HG03280 (cell line): ENCODE measurements at regions not wholly inside any gene's neighbourhood (a gene's known extent, or its start where the extent isn't known, plus 50 kb on each side); places are given as distances from the start of the nearest gene placed in this dataset.

ENCODE experiments used
- ATAC-seq: cut with Tn5 transposase; IDR thresholded peaks from one replicate; pipeline ENCODE4 v1.9.1; 2021; ENCODE audit warnings: mild to moderate bottlenecking, moderate library complexity; ENCODE audit not compliant: unreplicated experiment

GRCh38 chr2:221142341-221142740, 429.8 kb downstream of the EPHA4 start:
- ATAC-seq: no peak

GRCh38 chr2:221143231-221143630, 428.9 kb downstream of the EPHA4 start:
- ATAC-seq: no peak

DNA sequence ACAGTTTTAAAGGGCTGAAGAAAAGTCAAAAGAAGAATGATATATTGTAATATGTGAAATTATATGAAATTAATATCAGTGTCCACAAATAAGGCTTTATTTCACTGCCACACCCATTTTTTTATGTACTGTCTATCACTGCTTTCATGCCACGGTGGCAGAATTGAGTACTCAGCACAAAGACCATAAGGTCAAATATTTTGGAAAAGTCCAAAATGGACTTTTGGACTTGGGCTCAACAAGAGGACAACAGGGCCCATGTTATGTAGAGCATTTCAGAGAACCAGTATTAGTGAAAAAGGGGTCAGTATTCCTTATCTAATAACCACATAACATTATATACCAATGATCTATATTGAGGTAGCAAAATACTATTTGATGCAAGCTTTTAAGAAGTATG, 427.2 kb downstream of the EPHA4 start:
- no peak for ATAC-seq

DNA sequence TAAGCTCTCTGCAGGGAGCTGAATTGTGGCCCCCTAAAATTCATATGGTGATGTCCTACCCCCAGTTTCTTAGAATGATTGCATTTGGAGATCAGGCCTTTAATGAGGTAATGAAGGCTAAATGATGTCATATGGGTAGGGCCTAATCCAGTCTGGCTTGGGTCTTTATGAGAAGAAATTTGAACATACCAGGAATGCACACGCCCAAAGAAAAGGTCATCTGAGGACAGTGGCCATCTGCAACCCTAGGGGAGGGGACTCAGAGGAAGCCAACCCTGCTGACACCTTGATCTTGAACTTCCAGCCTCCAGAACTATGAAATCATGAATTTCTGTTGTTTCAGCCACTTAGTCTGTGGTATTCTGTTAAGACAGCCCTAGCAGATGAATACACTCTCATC, 426.7 kb downstream of the EPHA4 start:
- no peak for ATAC-seq

DNA sequence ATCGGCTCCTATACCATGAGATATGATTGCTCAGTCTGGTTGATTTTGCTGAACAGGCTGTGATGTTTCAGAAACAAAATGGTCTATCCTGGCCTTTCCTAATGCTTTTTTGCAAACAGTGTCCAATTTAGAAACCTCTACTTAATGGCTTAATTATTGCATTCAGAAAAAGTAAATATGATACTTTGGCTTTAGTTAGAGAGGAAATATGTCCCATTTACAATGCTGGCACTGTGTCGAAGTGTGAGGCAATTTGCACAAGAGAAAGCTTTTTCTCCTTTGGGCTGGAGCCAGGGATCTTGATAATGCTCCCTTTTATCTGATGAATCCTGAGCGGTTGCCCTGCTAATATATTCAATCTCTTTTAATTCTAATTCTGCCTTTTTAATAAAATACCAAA, 418.9 kb downstream of the EPHA4 start:
- no peak for ATAC-seq

DNA sequence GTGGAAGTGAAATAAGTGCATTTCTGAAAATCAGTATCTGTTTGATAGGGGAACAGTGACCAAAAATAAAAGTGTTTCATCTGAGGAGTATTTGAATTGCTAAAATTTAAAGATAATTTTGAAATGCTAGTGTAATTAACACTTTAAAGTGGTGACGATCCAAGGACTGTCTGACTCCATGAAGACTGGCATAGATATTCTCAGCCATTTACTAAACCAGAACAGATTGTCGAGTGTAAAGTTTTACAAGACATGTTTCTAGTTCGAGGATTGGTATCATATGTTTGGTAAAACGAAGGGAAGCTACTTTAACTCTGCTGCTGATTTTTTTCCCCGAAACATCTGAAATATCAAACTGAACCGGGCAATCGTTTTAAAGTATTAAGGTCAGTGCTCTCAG, 417.9 kb downstream of the EPHA4 start:
- no peak for ATAC-seq

DNA sequence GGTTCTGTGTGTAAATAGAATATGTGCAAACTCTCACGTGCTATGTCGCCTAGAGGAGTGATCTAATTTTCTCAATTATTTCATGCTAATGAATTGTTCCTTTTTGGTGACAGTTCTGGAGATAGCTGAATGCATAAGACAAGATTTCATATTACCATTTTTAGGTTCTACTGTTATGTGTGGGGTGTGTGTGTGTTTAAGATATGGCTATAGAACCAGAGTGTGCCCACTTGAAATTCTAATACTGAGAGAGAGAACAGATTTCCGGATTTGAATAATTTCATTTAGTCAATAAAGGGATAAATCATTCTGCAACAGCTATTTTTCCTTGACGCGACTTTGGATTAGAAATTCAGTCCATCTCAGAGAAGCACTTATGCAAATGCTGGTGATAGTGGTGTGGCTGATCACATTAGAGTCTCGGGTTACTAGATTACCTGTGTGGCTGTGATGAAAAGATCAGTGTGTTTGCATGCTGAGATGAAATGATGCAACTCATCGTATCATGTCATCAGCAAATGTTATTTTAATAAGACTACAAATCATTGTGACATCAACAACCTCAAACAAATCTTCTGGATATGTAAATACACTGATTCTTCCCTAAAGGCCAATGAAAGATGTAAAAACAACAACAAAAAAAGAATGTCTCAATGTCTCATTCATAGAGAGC, 415.9 kb downstream of the EPHA4 start:
- no peak for ATAC-seq

DNA sequence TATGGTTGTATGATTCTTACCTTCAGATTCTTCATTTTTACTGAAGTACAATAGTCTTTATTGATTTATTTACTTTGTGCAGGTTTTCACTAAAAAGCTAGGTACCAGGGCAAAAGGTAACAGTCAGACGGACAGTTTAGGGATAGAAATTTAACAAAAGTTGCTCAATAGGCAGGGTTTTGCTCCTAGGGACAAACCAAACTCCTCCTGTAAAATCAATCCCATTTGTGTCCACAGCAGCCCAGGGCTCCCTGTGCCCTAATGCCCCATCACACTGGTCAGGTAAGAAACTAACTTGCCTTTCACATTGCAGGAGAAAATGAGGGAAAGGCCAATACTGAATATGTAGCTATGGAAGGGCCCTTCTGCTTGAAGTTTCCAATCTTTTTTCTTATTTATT, 410.9 kb downstream of the EPHA4 start:
- ATAC-seq: no peak

DNA sequence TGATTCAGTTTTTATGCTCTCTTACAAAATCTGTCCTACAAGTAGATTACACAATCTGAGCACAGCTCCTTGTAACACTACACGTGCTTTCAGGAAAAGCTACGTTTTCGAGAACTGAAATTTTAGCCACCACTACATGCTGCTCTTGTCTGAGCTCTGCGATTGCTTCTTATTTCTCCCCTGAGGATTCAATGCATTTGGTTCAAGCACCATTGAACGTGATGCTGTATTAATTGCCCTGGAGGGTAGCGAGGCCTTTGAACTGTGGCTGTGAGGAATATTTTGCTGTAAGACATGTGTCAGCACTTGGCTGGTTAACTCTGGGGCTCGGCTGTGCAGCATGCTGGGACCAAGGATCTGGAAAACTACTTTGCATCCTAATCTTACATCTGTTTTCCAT, 405.8 kb downstream of the EPHA4 start:
- ATAC-seq: no peak

DNA sequence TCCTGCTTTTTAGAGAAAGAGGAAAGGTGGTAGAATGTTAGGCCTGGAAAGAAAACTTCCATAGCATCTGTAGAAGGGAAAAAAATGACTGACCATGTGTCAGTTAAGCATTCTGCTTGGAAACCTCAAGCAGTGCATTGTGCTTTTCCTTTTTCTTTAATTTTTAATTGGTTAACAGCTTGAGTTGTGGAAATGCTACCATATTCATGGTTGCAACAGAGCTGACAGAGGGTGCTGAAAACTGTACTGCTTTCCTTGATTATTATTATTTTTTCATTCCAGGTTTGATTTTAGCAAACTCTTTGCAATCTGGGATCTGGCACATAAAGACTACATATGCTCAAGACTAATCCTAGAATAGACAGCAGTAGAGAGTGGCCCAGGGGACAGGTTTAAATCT, 404.5 kb downstream of the EPHA4 start:
- ATAC-seq: no peak

DNA sequence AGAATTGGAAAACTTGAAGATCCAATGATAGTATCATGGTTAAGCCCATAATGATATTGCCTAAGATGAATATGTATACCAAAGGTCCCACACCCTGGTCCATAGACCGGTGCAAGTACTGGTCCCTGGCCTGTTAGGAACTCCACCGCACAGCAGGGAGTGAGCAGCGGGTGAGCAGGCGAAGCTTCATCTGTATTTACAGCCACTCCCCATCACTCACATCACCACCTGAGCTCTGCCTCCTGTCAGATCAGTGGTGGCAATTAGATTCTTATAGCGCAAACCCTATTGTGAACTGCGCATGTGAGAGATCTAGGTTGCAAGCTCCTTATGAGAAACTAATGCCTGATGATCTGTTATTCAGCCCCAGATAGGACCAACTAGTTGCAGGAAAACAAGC, 402.4 kb downstream of the EPHA4 start:
- no peak for ATAC-seq

- no peak for ATAC-seq
These were observed 401.6 kb downstream of the EPHA4 start for GRCh38 chr2:221170548-221170947.

DNA sequence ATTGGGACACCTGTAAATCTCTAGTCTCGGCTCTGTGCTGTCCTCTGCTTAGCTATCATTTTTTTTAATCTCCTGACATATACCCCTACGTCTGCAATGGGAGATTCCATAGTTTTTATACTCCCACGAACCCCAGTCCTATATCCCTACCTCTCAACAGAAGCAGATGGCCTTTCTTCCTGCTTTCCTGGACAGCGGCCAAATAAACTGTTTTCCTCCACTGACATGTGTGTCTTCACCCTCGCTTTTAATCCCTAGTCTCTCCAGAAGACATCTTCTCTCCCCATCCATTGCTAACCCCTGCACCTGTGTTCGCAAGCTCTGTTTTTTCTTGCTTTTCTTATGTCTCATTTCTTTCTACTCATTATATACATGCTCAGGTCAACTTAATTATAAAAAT, 395.4 kb downstream of the EPHA4 start:
- no peak for ATAC-seq

DNA sequence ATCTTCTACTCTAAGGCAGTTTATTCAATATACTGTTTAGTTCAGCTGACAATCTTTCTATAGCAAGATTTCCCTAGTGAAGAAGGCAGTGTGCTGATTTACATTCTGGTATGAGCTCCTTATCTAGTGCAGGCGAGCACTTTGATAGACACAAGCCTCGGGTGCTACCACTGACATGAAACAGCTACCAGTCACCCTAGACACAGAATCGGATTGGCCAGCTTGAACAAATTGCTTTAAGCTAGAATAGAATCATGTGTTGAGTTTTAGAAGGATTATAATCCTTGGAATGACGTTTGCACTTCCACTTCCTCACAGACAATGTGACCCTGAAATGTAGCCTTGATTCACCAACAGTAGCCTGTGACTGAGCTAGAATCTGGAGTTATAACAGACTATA, 394.0 kb downstream of the EPHA4 start:
- no peak for ATAC-seq

GRCh38 chr2:221186873-221187272, 385.2 kb downstream of the EPHA4 start:
- ATAC-seq: no peak

DNA sequence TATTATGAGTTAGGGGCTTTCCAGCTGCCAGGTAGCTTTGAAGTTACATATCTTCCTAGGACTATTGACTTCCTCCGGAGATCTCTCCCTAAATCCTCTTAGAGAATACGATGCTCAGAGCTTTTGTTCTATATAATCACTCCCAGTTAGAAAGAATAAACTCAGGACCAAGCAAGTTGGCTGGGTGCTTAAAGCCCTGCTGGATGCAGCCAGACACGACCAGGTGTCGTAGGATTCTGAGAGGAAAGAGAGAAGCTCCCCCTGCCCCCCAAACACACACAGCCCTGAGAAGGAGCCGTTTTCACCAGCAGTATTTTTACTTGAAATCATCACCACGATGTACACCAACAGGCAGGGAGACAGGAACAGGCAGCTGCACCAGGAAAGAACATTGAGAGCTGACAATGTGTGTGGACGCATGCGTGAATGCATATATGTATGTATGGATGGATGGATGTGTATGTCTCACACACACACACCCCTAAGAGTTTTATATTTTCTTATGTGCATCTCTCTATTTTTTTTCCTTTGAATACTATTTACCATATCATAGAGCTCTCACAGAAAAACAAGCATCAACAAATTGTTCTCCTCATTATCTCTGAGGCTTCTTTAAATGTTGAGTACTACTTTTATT, 382.6 kb downstream of the EPHA4 start:
- ATAC-seq: no peak

DNA sequence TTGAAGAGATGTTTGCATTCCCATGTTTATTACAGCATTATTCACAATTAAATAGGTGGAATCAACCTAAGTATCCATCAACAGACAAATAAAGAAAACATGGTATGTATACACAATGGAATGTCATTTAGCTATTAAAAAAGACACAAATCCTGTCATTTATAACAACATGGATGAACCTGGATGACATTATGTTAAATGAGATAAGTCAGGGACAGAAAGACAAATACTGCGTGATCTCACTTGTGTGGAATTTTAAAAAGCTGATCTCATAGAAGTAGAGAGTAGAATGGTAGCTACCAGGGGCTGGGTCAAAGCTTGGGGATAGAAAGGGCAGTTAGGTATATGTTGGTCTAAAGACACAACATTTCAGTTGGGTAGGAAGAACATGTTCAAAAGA, 376.3 kb downstream of the EPHA4 start:
- no peak for ATAC-seq

DNA sequence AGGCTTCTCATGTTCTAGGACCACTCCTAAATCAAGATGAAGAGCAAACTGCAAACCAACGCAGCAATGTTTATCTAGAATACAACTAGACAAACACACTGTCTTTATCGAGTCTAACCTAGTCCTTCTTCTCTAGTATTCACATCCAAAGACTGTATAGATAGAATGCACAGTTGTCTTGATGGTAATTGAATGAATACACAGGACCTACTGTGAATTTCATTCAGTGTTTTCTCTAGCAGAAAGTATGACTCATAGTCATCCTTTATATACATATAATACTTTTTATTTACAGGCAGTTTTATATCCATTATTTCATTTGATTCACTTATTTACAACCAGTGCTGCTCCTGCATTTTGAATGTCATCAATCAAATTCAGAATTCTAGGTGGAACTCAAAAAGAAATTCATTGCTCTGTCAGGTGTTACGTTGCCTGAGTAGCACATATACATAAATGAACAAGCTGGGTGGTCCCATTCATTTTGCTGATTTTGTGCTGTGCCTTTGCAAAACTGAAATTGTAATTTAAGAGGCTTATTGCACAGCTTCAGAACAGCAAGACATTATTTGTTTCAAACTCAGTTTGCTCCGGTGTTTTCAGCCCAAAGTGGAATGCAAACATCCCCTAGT, 374.8 kb downstream of the EPHA4 start:
- ATAC-seq: no peak

GRCh38 chr2:221198309-221198708, 373.8 kb downstream of the EPHA4 start:
- ATAC-seq: no peak

- no peak for ATAC-seq
These were observed 371.8 kb downstream of the EPHA4 start for GRCh38 chr2:221200184-221200839.

GRCh38 chr2:221202431-221202830, 369.7 kb downstream of the EPHA4 start:
- no peak for ATAC-seq

GRCh38 chr2:221203125-221203524, 369.0 kb downstream of the EPHA4 start:
- peak; percentile 90 for ATAC-seq
